Left forelimb (tissue), 1 donor: ENCODE measurements at regions not wholly inside any gene's neighbourhood (a gene's known extent, or its start where the extent isn't known, plus 50 kb on each side); places are given as distances from the start of the nearest gene placed in this dataset.
"Not testable (repeated sequence)": the region's sequence is repeated elsewhere in the genome, so short reads cannot be mapped to it uniquely, and the experiment has no call there.

Experiments
- DNase-seq: peaks from one replicate; pipeline ENCODE4 v3.0.0-alpha.2; 2018; ENCODE audit warnings: low spot score

DNA sequence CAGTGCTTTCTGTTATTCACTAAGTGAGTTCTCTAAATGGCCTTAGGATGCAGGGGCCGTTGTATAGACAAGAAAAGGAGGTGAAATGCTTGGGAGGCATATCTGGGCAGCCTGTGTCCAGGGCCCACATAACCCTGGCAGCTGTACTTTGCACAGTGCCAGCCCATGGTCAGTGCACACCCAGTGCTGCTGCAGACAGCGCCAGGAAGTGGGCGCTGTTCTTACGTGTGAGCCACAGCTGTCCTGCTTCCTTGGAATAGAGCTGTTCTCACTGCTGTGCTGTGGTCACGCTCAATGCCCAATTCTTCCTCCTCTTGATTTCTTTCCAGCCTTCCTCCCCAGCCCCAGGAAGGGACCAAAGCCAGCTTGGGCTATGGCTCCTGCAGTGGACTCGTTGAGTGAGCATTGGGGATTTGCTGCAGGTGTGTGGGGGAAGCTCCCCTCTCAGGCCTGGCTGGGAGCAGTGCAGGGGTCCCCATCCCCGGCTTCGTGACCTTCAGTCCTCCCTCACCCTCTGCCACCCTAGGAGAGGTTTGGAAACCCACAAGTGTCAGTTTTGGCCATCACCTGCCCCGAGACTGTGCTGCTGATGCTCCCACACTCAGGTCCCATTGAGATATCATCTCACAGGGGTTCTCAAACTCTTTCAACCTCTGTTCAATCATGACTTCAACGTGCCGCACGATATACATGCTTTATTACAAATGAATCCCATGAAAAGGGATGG is 246.8 kb upstream of the EXOC2 start:
- no peak for DNase-seq

DNA sequence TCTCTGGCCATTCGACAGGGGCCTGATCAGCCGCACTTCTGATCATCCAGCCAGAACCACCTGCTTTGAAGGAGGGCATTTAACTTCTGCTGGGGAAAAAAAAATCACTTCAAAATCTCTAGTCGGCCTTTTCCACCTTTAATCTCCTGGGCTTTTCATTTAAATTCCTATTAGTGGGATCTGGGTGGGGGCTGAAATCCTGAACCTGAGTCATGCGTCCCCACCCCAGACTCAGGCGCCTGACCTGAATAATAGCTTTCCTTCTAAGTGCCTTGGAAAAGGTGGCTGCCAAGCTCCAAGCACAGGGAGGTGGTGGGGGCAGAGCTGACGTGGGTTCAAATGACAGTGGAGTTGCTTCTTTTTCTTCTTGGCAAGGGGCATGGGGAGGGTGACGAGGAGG is 246.0 kb upstream of the EXOC2 start:
- DNase-seq: no peak

DNA sequence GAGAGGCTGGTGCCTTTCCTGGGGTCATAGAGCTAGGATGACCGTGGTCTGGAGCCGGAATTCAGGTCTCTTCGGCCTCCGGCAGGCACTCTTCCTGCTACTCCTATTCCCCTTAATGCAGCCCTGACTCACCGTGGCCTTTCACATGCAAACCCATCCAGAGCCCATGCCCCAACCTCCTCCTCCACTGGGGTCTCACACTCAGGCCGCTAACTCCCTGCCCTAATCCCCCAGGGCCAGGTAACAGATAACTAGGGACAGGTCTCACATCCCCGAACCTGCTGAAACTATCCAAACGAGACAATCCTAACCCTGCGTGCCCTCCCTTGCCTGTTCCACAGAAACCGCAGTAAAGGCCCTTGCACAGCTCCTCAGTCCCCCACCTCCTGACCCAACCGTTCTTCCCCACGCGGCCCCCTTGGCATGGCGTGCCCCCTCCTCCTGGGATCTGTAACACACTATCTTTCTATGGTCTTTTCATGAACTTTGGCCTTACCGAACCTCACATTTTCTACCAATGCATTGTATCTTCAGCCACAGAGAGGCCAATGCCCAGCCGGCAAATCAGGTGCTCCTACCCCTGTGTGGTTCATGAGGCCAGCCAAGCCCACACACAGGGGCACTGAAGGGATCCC is 245.4 kb upstream of the EXOC2 start:
- no peak for DNase-seq

GRCh38 chr6:935582-935981 is 242.6 kb upstream of the EXOC2 start:
- no peak for DNase-seq

- no peak for DNase-seq
Observed at GRCh38 chr6:934686-935085, 241.7 kb upstream of the EXOC2 start.

- not testable (repeated sequence) for DNase-seq
Observed at GRCh38 chr6:931919-932318, 239.0 kb upstream of the EXOC2 start.

DNA sequence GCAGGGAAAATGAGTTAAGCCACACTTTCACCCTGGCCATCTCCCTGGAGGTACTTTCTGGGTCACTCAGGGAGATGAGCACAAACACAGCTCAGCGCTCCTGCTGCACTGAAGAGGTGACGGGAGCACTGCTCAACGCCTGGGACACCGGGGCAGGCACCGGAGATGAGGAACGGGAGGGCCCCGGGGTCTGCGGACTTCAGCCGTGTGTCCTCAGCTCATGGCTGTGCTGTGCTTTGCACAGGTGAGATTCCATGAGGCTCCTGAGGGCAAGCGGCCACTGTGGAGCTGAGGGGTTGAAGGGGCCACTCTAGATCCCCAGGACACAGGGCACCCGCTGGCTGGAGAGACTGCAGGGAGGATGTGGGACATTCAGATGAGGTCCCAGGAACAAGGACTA is 234.2 kb upstream of the EXOC2 start:
- no peak for DNase-seq

DNA sequence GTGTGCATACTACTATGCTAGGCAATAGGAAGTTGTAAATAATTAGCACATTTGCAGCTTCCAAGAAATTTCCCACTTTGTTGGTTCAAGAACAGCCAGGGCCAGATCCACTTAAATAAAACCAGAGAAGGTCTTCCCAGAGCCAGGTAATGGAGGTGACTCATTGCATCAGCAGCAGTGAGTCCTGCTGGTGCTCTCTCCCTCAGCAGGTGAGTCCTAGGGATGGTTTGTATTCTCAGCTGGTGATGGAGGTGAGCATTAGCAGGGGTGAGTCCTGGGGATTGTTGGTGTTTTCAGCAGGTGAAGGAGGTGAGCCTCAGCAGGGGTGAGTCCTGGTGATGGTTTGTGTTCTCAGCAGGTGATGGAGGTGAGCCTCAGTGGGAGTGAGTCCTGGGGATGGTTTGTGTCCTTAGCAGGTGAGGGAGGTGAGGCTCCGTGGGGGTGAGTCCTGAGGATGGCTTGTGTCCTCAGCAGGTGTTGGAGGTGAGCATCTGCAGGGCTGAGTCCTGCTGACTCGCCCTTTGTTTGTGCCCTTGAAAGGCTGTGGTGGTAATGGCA is 232.8 kb upstream of the EXOC2 start:
- DNase-seq: no peak

DNA sequence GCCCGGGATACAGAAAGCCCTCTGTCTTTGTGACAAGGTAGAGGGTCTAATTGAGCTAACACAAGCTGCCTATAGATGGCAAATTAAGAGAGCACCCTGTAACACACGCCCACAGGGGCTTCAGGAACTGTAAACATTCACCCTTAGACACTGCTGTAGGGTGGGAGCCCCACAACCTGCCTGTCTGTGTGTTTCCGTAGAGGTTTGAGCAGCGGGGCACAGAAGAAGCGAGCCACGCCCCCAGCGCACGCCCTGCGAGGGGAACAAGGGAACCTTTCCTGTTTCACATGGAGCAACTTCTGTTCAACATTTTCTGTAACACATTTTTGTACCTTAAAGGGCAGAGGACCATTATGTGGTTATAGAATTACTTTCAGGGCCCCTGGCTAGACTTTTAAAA is 231.7 kb upstream of the EXOC2 start:
- DNase-seq: no peak

DNA sequence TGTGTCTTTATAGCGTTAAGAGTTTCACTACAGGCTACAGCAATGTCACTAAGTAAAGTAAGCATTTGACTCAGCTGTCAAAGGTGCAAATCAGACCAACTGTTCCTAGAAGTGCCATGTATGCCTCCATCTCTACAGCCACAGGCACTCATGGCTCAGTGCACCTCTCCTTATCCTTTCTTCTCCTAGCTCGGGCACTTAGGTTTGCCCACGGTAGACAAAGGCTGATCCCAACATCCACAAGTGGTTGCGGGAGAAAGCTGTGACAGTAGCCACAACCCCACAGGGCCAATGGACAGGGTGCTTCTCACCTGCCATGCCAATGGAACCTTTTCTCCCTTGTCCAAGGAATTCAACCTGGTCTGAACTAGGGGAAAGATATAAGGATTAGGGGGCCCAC is 228.5 kb upstream of the EXOC2 start:
- no peak for DNase-seq

- no peak for DNase-seq
Observed at GRCh38 chr6:920512-920911, 227.6 kb upstream of the EXOC2 start.

DNA sequence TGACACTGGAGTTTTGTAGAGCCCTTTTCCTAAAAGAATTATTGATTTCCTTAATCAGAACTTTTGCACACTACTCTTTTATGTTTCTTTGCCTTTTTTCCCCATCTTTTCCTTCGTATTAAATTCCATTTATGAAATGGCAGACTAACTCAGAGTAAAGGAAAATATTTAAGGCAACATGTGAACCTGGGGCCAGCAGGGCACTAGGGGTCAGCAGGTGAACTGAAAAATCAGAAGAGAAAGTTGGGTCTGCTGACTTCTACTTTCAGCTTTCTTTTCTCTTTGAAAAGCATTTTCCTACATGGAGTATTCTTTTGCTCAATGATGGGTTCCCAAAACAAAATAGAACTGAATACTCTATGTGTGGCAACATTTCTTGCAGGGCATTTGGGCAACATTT is 226.6 kb upstream of the EXOC2 start:
- DNase-seq: no peak

- no peak for DNase-seq
Observed at GRCh38 chr6:917939-918338, 225.0 kb upstream of the EXOC2 start.

- DNase-seq: no peak
Observed at GRCh38 chr6:917296-917695, 224.4 kb upstream of the EXOC2 start.

GRCh38 chr6:916131-916530 is 223.2 kb upstream of the EXOC2 start:
- DNase-seq: peak; percentile 55

GRCh38 chr6:912871-913835 is 220.2 kb upstream of the EXOC2 start:
- DNase-seq: no peak

DNA sequence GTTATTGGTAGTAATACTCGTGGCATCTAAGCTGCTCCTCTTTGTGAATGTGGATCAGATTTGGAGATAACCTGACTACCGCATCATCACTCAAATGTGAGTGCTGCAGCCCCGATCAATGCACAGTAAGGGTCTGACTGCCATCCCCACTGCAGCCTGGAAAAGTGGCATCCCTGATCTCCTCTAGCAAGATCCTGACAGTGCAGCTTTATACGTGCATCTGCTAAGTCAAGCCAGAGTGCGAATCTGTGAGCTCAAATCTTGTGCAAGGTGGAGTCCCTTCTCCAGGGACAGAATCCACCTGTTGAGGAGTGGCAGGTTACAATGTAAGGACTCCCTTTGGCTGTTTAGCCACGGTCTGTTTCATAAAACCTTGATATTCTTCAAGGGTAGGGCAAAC is 215.0 kb upstream of the EXOC2 start:
- DNase-seq: no peak

GRCh38 chr6:906920-907319 is 214.0 kb upstream of the EXOC2 start:
- no peak for DNase-seq

DNA sequence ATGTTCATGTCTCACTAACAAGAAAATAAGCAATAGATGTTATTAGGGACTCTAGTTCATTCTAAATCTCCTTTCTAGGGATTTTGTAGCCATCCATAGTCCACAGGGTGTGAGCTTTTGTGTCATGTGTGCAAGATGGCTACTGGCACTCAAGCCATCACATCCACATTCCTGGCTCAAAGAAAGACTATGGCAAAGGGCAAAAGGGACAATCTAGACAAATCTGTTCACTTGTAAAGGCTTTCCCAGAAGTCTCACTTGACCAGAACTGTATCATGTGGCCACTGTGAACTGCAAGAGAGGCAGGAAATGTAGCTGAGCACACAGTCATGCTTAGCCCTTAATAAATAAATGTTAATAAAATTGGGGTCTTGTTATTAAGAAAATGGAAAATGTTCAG is 212.6 kb upstream of the EXOC2 start:
- no peak for DNase-seq

DNA sequence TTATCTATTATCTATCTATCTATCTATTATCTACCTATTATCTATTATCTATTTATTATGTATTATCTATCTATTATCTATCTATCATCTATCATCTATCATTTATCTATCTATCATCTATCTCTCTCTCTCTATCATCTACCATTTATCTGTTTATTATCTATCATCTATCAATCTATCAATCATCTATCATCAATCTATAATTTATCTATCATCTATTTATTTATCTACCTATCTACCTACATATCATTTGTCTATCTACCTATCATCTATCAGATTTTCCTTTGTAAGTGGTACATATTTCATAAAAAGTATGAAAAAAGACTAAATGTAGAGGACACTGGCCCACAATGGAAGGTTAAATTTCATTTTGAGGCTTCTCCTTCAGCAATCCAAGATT is 212.1 kb upstream of the EXOC2 start:
- no peak for DNase-seq

GRCh38 chr6:903761-904160 is 210.8 kb upstream of the EXOC2 start:
- DNase-seq: no peak

GRCh38 chr6:901696-902460 is 208.9 kb upstream of the EXOC2 start:
- no peak for DNase-seq
